ENCODE measurements at regions not wholly inside any gene's neighbourhood (a gene's known extent, or its start where the extent isn't known, plus 50 kb on each side); places are given as distances from the start of the nearest gene placed in this dataset.
"Not testable (repeated sequence)": the region's sequence is repeated elsewhere in the genome, so short reads cannot be mapped to it uniquely, and the experiment has no call there.

DNA sequence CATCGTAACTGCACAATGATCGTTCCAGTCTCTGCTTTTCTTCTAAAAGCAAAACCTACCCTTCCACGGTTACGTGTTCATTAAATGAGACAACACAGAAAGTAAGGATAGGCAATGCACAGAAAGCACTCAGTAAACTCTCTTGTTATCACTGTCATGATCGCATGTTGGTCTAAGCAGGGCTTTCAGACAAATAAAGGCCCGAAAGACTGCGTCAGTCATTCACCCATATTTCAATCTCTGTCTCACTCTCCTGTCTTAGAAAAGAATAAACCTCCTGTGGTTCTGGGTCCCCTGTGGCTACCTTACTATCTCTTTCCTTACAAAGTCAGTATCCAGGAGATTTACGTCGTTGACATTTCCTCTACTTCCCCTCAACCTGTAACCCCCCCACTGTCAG, 160.9 kb downstream of the VAPA start:
- FAIRE-seq: no peak
- no peak for DNase-seq (ENCODE audit: low spot score in 2 of 2)

DNA sequence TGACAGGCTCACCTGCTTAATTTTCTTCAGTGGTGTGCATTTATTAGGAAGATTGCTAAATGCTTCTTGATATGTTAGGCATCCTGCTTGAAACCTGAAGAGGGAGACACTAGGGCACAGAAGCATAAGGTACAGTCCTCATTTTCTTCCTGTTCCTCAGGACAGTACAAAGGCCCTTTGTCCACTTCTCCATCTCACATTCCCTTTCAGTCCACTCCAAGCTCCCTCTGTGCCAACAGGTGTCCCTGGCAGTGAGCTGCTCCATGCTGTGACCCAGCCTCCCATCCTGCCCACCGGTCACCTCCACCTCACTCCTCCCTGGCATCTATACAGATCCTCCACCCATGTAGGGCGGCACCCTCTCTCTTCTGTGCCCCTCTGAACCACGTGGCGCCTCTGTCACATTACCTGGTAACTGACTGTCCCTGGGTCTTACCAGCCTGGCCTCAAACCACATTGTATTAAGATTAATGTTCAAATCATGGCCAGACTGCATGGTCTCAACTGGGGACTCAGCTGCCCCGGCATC, 162.8 kb downstream of the VAPA start:
- FAIRE-seq (no peak), DNase-seq (ENCODE audit: low spot score in 2 of 2) (no peak)

DNA sequence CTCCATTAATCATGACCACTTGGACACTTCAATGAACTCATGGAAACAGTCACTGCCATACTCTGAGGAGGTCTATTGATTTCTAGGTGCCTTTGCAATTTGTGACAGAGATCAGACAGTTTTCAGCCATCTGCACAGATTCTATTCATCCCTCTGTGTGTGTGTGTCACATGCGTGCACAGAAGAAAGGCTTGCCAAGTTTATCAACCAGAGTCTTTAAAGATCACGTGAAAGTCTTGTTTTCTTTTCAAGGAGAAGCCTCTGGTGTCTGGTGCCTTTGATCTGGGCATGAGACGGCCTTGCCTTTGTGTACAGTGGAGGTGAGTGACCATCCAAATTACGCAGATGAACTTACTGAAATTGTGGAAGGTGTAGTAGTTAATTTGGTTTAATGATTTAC, 164.2 kb downstream of the VAPA start:
- no peak for FAIRE-seq

DNA sequence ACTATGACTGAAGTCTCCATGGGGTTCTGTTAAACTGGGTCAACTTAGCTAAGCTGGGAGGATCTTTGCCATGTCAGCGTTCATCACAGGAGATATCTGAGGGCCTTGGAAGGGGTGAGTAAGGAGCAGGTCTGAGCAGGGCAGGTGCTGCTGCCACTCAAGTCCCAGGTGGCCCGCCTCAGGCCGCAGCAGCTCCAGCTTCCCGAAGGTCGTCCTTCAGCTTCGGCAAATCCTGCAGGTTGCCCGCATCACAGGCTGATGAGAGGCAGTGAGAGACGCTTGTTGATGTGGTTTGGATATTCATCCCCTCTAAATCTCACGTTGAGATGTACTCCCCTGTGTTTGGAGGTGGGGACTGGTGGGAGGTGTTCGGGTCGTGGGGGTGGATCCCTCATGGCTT, 166.6 kb downstream of the VAPA start:
- DNase-seq (ENCODE audit: low spot score in 2 of 2) (no peak), FAIRE-seq (no peak)

More for the DNA sequence above, 164.2 kb downstream of the VAPA start:
- no peak for DNase-seq (ENCODE audit: low spot score in 2 of 2)

DNA sequence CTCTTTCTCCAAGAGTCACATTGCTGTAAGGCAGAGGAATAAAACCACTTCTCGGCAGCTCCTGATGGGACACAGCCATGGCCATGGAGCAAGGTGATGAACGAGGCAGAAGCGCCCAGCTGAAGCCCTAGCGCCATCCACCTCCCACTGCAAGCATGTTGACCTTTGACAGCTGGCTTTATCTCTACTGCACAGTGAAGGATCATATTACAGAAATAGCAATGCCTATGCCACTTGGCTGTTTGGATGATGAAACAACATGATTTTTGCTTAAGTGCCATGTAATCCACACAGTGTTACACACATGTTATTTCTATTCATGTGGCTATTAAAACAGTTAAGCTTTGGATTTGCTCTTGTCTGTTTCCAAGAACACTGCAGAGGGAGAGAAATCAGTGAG, 167.7 kb downstream of the VAPA start:
- no peak for FAIRE-seq
- no peak for DNase-seq (ENCODE audit: low spot score in 2 of 2)

DNA sequence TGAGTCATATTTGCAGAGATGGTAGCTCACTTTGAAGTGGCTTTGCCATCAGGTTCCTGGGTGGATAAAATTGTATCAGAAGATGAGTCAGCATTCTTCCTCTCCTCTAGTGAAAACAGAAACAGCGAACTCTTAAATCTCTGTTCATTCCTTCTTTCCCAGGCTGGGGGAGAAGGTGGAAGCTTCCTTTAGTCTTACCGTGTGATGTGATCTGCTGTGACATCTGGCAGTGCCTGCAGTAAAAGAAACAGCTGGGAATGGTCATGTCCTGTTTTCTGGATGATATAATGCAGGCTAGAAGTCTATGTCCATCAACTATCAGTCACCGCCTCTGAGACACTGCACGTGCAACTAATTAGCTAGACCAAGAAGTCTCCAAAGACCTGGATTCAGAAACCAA, 171.6 kb downstream of the VAPA start:
- no peak for FAIRE-seq
- no peak for DNase-seq (ENCODE audit: low spot score in 2 of 2)

DNA sequence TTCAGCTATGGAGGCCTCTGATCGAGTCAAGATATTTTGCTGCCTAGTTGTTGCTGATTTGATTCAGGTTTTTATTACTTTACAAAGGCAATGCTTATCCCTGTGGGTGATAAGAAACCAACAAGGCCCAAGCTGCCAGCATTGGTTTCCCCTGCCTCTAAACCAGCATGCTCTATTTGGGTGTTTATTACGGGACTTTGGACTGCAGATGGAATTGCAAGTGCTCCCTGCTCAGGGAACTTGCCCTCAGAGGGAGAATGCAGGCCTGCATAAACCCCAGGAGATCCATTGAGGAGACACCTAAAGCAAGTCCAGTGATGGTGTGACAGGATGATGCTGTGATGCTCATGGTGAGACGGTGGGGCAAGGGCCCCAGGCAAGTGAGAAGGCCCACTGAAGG, 172.1 kb downstream of the VAPA start:
- FAIRE-seq: no peak
- DNase-seq (ENCODE audit: low spot score in 2 of 2): no peak

DNA sequence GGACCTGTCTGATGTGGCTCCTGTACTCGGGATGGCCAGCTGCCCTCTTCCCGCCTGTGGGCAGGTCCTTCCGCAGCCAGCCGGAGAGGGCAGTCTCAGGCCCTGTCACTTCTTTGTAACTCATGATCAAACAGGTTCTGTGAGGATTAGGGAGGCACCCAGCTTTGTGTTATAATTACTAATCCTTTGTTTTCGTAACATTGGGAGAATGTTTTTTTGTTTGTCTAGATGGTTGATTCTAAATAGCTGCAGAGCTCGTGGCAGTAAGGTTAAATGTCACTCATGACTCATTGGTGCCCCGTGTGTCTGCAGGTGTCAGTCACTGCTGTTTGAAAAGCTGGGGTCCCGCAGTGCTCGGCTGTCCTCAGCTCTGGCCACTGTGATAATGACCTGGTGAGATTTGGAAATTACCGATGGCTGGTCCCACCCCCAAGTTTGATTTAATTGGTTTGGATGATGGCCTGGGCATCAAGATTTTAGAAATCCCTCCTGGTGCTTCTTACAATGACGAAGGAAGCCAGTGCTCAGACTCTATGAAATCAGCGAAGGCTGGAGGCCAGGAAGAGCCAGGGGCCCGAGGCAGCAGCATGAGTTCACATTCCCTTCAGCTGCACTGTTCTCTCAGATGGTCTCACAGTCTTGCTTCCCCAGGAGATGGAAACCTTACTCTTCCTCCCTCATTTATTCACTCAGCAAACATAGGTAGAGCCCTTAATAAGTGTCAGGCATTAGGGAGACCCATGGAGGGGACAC, 172.8 kb downstream of the VAPA start:
- no peak for DNase-seq (ENCODE audit: low spot score in 2 of 2)
- no peak for FAIRE-seq

DNA sequence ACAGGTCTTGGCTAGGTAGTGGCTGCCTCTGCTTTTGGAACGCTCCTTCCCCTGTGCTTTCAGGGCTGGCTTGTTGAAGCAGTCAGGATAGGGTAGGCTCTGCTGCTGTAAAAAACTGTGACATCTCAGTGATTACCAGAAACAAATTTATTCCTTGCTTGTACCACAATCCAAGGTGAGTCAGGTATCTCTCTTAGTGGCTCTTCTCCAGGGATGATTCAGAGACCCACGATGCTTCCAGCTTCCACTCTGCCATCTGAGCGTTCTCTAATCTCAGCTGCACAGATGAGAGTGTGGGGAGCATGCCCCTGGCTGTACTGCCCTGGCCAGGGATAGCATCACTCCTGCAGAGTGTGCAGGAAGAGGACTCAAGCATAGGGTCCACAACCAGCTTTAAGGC, 174.9 kb downstream of the VAPA start:
- FAIRE-seq: no peak
- DNase-seq (ENCODE audit: low spot score in 2 of 2): no peak

DNA sequence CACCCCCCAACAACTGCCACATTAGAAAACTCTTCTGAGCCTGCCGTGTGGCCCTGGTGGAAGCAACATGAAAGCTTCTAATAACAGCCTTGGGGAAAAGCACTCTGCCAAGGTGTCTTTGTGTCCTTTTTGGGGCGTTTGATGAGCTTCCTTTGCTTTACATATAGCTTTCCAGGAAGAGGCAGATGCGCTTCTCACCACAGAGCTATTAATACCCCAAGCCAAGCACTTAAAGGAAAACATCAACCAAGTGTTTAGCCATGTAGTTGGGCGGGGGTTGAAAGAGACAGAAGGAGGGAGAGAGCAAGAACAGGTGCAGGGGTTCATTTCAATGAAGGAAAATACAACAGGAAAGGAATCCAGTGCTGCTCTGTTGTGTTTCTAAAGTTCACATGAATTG, 176.1 kb downstream of the VAPA start:
- FAIRE-seq (no peak), DNase-seq (ENCODE audit: low spot score in 2 of 2) (no peak)

DNA sequence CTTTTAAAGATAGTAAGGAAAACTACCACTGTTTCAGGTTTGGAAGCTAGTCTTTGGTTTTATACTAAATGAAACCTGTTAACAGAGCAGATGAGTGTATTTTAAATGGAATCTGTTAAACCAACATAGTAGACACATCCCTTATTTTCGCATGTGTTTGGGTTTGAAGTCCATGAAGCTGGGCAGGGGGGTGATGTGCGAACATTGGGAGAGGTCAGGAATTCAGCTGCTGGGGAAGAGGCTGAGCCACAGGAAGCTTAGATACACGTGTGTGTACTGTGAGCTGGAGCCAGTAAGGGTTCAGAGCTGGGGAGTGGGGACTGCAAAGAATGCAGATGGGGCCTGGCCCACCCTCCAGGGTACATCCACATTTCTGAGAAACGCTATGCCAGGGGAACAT, 176.9 kb downstream of the VAPA start:
- FAIRE-seq (no peak), DNase-seq (ENCODE audit: low spot score in 2 of 2) (no peak)

DNA sequence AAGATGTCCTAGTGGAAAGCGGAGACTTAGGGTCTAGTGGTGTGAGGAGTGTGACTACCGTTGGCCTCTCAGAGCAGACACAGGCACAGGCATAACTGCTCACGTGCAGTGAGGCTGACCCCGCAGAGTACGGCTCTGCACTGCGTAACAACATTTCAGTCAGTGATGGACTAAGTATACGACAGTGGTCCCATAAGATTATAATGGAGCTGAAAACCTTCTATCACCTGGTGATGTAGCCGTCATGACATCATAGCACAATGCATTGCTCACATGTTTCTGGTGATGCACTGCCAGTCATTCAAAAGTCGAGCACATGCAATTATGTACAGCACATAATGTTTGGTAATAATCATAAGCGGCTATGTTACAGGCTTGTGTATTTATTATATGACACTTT, 179.6 kb downstream of the VAPA start:
- no peak for FAIRE-seq
- no peak for DNase-seq (ENCODE audit: low spot score in 2 of 2)

DNA sequence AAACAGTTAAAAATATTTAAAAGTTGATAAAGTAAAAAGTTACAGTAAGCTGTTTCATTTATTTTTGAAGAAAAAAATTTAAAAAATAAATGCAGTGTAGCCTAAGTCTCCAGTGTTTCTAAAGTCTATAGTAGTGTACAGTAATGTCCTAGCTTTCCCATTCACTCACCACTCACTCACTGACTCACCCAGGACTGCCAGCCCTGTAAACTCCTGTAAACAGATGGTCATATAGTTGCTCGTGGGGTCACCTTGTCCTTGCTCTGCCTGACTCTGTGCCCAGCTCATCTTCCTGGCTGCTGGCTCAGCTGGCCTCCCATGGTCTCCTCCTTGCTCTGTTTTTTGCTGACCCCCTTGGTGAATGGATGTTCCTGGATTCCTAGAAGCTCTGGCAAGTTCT, 180.3 kb downstream of the VAPA start:
- FAIRE-seq (no peak), DNase-seq (ENCODE audit: low spot score in 2 of 2) (no peak)

DNA sequence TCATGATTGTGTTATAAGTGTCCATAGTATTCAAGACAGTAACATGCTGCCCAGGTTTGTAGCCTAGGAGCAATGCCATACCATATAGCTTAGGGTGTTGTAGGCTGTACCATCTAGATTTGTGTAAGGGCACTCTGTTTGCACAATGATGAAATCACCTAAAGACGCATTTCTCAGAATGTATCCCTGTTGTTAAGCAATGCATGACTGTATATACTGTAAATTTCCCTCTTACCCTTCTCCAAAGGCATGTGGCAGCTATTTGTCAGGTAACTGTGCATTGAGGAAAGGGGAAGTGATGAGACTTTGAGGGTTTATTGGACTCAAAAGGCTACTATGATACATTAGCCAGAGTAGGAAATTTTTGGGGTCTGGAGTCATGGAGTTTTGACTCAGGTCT, 180.8 kb downstream of the VAPA start:
- FAIRE-seq (no peak), DNase-seq (ENCODE audit: low spot score in 2 of 2) (no peak)

DNA sequence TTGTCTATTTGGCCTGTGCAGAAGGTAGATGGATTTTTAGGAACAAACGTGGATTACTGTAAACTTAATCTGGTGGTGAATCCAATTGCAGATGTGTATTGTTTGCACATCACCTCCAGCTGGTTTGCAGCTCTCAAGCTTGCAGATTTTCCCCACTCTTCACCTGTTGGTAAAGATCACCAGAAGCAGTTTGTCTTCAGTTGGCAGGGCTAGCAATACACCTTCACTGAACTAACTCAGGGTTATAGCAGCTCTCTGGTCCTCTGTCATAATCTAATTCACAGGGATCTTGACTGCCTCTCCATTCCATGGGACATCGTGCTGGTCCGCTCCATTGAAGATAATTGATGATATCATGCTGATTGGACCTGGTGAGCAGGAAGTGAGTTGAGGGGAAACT, 181.5 kb downstream of the VAPA start:
- FAIRE-seq: no peak

DNA sequence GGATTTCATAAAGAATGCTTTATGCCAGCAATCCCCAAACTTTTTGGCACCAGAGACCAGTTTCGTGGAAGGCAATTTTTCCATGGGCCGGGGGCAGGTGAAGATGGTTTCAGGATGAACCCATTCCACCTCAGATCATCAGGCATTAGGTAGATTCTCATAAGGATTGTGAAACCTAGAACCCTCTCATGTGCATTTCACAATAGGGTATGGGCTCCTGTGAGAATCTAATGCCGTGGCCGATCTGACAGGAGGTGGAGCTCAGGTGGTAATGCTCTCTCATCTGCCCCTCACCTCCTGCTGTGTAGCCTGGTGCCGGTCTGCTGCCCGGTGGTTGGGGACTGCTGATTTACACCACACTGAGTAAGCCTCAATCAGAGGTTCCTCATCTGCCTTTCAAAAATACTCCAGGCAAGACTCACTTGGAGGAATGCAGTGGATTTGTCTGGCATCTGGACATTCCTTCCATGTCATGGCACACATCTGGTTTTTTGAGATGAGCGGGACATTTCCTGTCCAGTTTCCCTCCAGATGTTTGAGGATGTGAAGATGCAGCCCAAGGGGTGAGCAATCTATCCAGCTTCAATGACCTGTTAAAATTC, 185.8 kb downstream of the VAPA start:
- no peak for DNase-seq (ENCODE audit: low spot score in 2 of 2)
- no peak for FAIRE-seq

More for the DNA sequence above, 181.5 kb downstream of the VAPA start:
- DNase-seq (ENCODE audit: low spot score in 2 of 2): no peak

DNA sequence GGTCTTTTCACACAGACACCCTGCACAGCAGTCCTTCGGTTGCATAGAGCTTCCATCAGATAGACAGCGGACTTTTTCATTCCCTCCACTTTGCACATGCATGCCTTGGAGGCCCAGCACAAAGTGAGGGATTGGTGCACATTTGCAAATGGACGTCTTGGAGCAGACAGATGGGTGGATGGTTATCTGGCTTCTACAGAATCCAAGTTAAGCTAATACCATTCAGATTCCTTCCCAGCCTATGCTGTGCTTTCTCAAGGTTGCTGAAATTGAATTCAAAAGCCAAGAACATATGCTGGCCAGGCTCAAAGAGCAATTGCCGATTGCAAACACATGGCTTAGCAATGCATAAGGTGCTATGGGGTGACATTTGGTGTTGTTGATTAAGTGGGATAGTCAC, 186.4 kb downstream of the VAPA start:
- no peak for FAIRE-seq
- no peak for DNase-seq (ENCODE audit: low spot score in 2 of 2)

DNA sequence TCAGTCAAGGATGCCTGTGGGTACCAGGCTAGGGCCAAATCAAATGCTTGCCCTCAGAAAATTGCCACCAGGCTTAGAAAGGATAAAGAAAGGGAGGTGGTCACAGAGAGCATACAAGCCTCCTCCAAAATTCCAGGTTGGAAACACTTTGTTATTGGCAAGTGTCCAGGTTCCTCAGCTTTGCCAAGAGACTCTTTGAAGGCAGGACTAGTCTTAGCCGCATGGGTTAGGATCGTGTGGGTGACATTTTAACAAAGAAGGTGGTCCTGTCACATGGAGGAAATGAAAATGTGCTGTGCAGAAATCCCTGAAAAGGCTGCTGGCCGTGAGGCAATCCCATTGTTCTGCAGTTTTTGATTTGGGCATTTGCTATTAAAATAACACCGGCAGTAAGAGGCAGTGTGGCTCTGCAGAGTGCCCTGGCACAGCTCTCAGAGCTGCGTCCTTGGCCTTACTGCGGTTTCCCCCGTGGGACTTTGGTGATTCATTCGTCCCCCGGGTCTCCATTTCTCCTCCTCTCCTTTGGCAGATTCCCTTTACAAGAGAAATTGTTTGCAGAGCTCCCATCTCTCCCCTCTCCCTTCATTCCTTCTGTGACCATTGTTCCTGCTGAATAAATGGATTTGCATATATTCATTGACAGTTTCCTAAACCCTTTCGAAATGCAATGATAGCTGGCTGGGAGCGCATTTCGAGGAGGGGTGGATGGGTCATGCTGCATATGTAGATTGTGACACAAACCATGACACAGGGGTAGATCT, 187.3 kb downstream of the VAPA start:
- DNase-seq (ENCODE audit: low spot score in 2 of 2) (peak in 1 of 2 donors; percentile 46), FAIRE-seq (no peak)

DNA sequence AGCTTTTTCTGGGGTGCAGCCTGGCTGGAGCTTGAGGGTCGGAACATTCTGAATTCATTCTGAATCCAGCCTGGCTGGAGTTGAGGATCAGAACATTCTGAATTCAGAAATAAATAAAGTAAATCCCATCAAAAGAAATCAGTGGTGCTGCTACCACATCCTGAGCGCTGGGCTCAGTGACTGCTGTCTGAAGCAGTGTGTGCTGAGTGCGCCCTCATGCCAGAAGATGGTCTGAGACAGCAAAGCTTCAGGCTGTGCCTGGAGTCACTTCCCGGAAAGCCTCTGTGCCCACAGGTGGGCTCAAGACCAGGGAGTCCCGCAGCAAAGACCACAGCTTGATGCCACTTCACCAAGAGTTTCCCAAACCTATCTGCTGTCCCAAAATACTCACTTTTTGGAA, 187.9 kb downstream of the VAPA start:
- no peak for FAIRE-seq
- no peak for DNase-seq (ENCODE audit: low spot score in 2 of 2)

DNA sequence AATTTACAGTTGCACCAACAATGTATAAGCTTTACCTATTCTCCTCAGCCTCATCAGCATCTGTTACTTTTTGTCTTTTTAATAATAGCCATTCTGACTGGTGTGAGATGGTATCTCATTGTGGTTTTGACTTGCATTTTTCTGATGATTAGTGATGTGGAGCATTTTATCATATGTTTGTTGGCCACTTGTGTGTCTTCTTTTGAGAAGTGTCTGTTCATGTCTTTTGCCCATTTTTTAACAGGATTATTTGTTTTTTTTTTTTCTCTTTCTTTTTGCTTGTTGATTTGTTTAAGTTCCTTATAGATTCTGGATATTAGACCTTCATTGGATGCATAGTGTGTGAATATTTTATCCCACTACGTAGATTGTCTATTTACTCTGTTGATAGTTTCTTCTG, 191.3 kb downstream of the VAPA start:
- FAIRE-seq; DNase-seq (ENCODE audit: low spot score in 2 of 2): not testable (repeated sequence)

DNA sequence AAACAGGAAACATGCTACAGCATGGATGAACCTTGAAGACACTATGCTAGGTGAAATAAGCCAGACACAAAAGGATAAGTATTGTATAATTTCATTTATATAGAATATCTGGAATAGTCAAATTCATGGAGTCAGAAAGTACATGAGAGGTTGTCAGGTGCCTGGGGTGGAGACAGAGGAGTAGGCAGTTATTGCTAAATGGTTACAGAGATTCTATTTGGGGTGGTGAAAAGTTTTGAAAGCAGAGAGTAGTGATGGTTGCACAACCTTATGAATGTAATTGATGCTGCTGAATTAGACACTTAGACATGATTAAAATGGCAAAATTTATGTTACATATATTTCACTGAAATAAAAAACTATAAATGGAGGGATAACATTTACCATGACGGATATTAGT, 197.4 kb downstream of the VAPA start:
- no peak for FAIRE-seq

DNA sequence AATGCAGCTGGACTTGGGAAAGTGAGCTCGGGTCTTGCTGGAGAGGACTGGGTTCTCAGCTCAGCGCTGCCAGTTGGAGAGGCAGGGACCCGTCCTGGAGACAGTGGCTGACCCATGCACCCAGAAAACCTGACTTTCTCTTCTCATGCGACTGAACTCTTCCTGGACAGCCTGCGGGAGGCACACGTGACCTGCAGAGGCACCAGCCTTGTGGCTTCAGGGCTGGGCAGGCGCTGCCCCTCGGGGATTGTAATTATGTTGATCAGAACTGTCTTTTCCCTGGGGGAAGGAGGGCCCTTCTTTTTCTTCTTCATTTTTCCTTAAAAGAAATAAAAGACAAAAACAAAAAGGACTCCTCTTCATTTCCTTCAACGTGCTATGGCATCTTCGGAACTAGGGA, 198.1 kb downstream of the VAPA start:
- FAIRE-seq (no peak), DNase-seq (ENCODE audit: low spot score in 2 of 2) (no peak)

More for the DNA sequence above, 197.4 kb downstream of the VAPA start:
- no peak for DNase-seq (ENCODE audit: low spot score in 2 of 2)
